PC-3 (cell line): ENCODE measurements at regions not wholly inside any gene's neighbourhood (a gene's known extent, or its start where the extent isn't known, plus 50 kb on each side); places are given as distances from the start of the nearest gene placed in this dataset.

Experiments
- ATAC-seq: fragments of 200-7000 bp; cut with Tn5 transposase; 2 replicates; pipeline ENCODE4 v1.9.1; 2020; ENCODE audit warnings: mild to moderate bottlenecking, moderate library complexity
- BruUV-seq: library from RNA; stranded (reverse); fragments of 400-500 nt; replicated peaks from 2 replicates; lab custom pipeline; 2021; lab: Mats Ljungman, UMichigan
- CTCF ChIA-PET: fragments of 300-600 bp; sonication (Branson Sonifier 250); formaldehyde crosslinking; loops from one replicate; lab custom pipeline; 2022; ENCODE audit warnings: antibody characterized with exemption; lab: Charles Lee
- POLR2A ChIA-PET: fragments of 300-600 bp; sonication (Branson Sonifier 250); formaldehyde crosslinking; loops from one replicate; lab custom pipeline; 2022; ENCODE audit warnings: antibody characterized with exemption; ENCODE audit not compliant: unreplicated experiment; lab: Charles Lee
- DNase-seq: peaks from one replicate; pipeline ENCODE4 v3.0.0-alpha.2; 2015
- H2AFZ ChIP-seq: fragments of 300-600 bp; sonication (generic); 2 replicates; pipeline ENCODE4 v1.6.0; 2016; ENCODE audit warnings: antibody characterized with exemption, low read length
- H3F3A ChIP-seq: fragments of 300-600 bp; sonication (generic); one replicate; pipeline ENCODE4 v1.6.0; 2017; ENCODE audit warnings: antibody characterized with exemption, low read length, control low read depth, mild to moderate bottlenecking; ENCODE audit not compliant: unreplicated experiment
- H3K27ac ChIP-seq: fragments of 300-600 bp; sonication (generic); 2 replicates; pipeline ENCODE4 v1.5.1; 2016; ENCODE audit warnings: mild to moderate bottlenecking, low read length
- H3K27me3 ChIP-seq: fragments of 300-600 bp; sonication (generic); 2 replicates; pipeline ENCODE4 v1.6.1; 2016; ENCODE audit warnings: low read length, mixed read lengths
- H3K36me3 ChIP-seq: fragments of 300-600 bp; sonication (generic); 2 replicates; pipeline ENCODE4 v1.6.1; 2016; ENCODE audit warnings: low read depth, mixed run types, low read length, mixed read lengths
- H3K4me1 ChIP-seq: fragments of 300-600 bp; sonication (generic); 2 replicates; pipeline ENCODE4 v1.5.1; 2016; ENCODE audit warnings: low read length; ENCODE audit not compliant: insufficient read depth
- H3K4me2 ChIP-seq: fragments of 300-600 bp; sonication (generic); 2 replicates; pipeline ENCODE4 v1.6.0; 2016; ENCODE audit warnings: low read length
- H3K4me3 ChIP-seq: fragments of 300-600 bp; sonication (generic); 2 replicates; pipeline ENCODE4 v1.5.1; 2016; ENCODE audit warnings: mild to moderate bottlenecking, low read length, mixed read lengths
- H3K79me2 ChIP-seq: fragments of 300-600 bp; sonication (generic); 2 replicates; pipeline ENCODE4 v1.6.1; 2017; ENCODE audit warnings: low read length, mixed read lengths
- H3K9ac ChIP-seq: fragments of 300-600 bp; sonication (generic); 2 replicates; pipeline ENCODE4 v1.6.0; 2016; ENCODE audit warnings: mild to moderate bottlenecking, low read length
- H3K9me2 ChIP-seq: fragments of 300-600 bp; sonication (generic); replicated peaks from 2 replicates; pipeline ENCODE4 v1.6.1; 2016; ENCODE audit warnings: mixed run types, low read length, mixed read lengths
- H3K9me3 ChIP-seq: fragments of 300-600 bp; sonication (generic); 2 replicates; pipeline ENCODE4 v1.6.1; 2016; ENCODE audit warnings: low read length, mixed read lengths
- H4K20me1 ChIP-seq: fragments of 300-600 bp; sonication (generic); 2 replicates; pipeline ENCODE4 v1.6.1; 2016; ENCODE audit warnings: low read length, mixed read lengths
- CTCF ChIP-seq: fragments of 300-600 bp; sonication (generic); conservative IDR thresholded peaks from 2 replicates; pipeline ENCODE4 v1.5.1; 2017; ENCODE audit warnings: antibody characterized with exemption, low read depth, mild to moderate bottlenecking, low read length
- EZH2 ChIP-seq: fragments of 300-600 bp; sonication (generic); IDR thresholded peaks from one replicate; pipeline ENCODE4 v1.6.1; 2017; ENCODE audit warnings: antibody characterized with exemption, mild to moderate bottlenecking, low read length; ENCODE audit not compliant: unreplicated experiment
- EZH2phosphoT487 ChIP-seq: fragments of 300-600 bp; sonication (generic); IDR thresholded peaks from 2 replicates; pipeline ENCODE4 v1.6.1; 2018; ENCODE audit warnings: mild to moderate bottlenecking, antibody characterized with exemption, low read length, borderline replicate concordance
- intact Hi-C: fragments of 100-400 bp; cut with micrococcal nuclease; formaldehyde crosslinking; loops from 2 replicates; pipeline ENCODE4 v1.9.0; 2023

GRCh38 chr3:124322966-124323365, 331.0 kb upstream of the ROPN1 start:
- Histone ChIP-seq H3K27me3 (peaks cover 47% of the 10 kb centered on the region), H3K79me2 (no peaks in the 10 kb centered on the region), H3K36me3 (no peaks in the 10 kb centered on the region), H3F3A (no peaks in the 10 kb centered on the region), H3K4me1 (no peaks in the 10 kb centered on the region), H2AFZ (no peak overlapping the region), H3K9ac (no peak overlapping the region), H3K9me3 (no peaks in the 10 kb centered on the region), H3K4me2 (no peak overlapping the region), H4K20me1 (no peaks in the 10 kb centered on the region), H3K4me3 (no peak overlapping the region), H3K9me2 (no peaks in the 10 kb centered on the region), H3K27ac (no peak overlapping the region)
- no peak for TF ChIP-seq EZH2
- no peak for TF ChIP-seq CTCF
- no peak for TF ChIP-seq EZH2phosphoT487
- ATAC-seq (no peak), DNase-seq (no peak)
- BruUV-seq, result no TSS peak
- intact Hi-C loops, result no loop called here
- ChIA-PET POLR2A (no interaction called here), CTCF (no interaction called here)

GRCh38 chr3:124325248-124325647, 333.3 kb upstream of the ROPN1 start:
- DNase-seq (no peak), ATAC-seq (no peak)
- no peaks in the 10 kb centered on the region for H3K4me1 ChIP-seq
- intact Hi-C loops, result no loop called here
- H2AFZ ChIP-seq, result no peak overlapping the region
- H3K36me3 ChIP-seq, result no peaks in the 10 kb centered on the region
- H3K9ac ChIP-seq, result no peak overlapping the region
- peaks cover 47% of the 10 kb centered on the region for H3K27me3 ChIP-seq
- no peaks in the 10 kb centered on the region for H3K79me2 ChIP-seq
- CTCF ChIA-PET, result no interaction called here
- H3K4me2 ChIP-seq, result no peak overlapping the region
- no peak overlapping the region for H3K27ac ChIP-seq
- no peaks in the 10 kb centered on the region for H3K9me2 ChIP-seq
- TF ChIP-seq EZH2phosphoT487, result no peak
- TF ChIP-seq EZH2, result no peak
- no peak for TF ChIP-seq CTCF
- no peaks in the 10 kb centered on the region for H3K9me3 ChIP-seq
- BruUV-seq, result no TSS peak
- H3K4me3 ChIP-seq, result no peak overlapping the region
- POLR2A ChIA-PET, result no interaction called here
- no peaks in the 10 kb centered on the region for H4K20me1 ChIP-seq
- no peaks in the 10 kb centered on the region for H3F3A ChIP-seq

- TF ChIP-seq EZH2phosphoT487 (no peak), EZH2 (no peak), CTCF (no peak)
- DNase-seq (no peak), ATAC-seq (no peak)
- POLR2A ChIA-PET, result no interaction called here
- Histone ChIP-seq H3K27me3 (peaks cover 12% of the 10 kb centered on the region; the same call in 1 of the 2 replicates), H3K9me2 (no peaks in the 10 kb centered on the region), H3K4me2 (no peak overlapping the region), H3K4me3 (no peak overlapping the region), H3F3A (no peaks in the 10 kb centered on the region), H2AFZ (no peak overlapping the region), H3K4me1 (no peaks in the 10 kb centered on the region), H3K36me3 (no peaks in the 10 kb centered on the region), H3K9me3 (no peaks in the 10 kb centered on the region), H3K9ac (no peak overlapping the region), H4K20me1 (no peaks in the 10 kb centered on the region), H3K27ac (no peak overlapping the region), H3K79me2 (no peaks in the 10 kb centered on the region)
- BruUV-seq, result no TSS peak
- CTCF ChIA-PET, result no interaction called here
- intact Hi-C loops, result no loop called here
Observed at GRCh38 chr3:124329723-124330122, 337.8 kb upstream of the ROPN1 start.
